Osteoblast (primary cell): ENCODE measurements at regions not wholly inside any gene's neighbourhood (a gene's known extent, or its start where the extent isn't known, plus 50 kb on each side); places are given as distances from the start of the nearest gene placed in this dataset.

ENCODE experiments used
- DNase-seq: peaks from one replicate; pipeline ENCODE4 v3.0.0; 2011; ENCODE audit warnings: low spot score, mixed read lengths; ENCODE audit not compliant: insufficient read length; ENCODE audit errors: missing footprints
- H2AFZ ChIP-seq: 2 replicates; pipeline ENCODE4 v1.6.0; 2011; ENCODE audit warnings: mild to moderate bottlenecking, low read length
- H3K27ac ChIP-seq: 2 replicates; pipeline ENCODE4 v1.5.1; 2011; ENCODE audit warnings: mild to moderate bottlenecking, low read depth, low read length, moderate library complexity
- H3K27me3 ChIP-seq: 2 replicates; pipeline ENCODE4 v1.6.0; 2012; ENCODE audit warnings: mild to moderate bottlenecking, control low read depth, inconsistent platforms, low read length, moderate library complexity; ENCODE audit not compliant: insufficient read depth
- H3K36me3 ChIP-seq: 2 replicates; pipeline ENCODE4 v1.5.1; 2011; ENCODE audit warnings: mild to moderate bottlenecking, low read length, control low read depth, moderate library complexity; ENCODE audit not compliant: insufficient read depth
- H3K4me1 ChIP-seq: 2 replicates; pipeline ENCODE4 v1.5.1; 2011; ENCODE audit warnings: mild to moderate bottlenecking, low read length, control low read depth, moderate library complexity; ENCODE audit not compliant: insufficient read depth
- H3K4me2 ChIP-seq: 2 replicates; pipeline ENCODE4 v1.6.0; 2011; ENCODE audit warnings: mild to moderate bottlenecking, low read length; ENCODE audit not compliant: insufficient read depth
- H3K4me3 ChIP-seq: fragments of 200-600 bp; sonication (generic); 3 replicates; pipeline ENCODE4 v1.5.1; 2012; ENCODE audit warnings: mild to moderate bottlenecking, low read length, inconsistent platforms; ENCODE audit not compliant: insufficient read depth
- H3K79me2 ChIP-seq: 2 replicates; pipeline ENCODE4 v1.6.0; 2012; ENCODE audit warnings: mild to moderate bottlenecking, low read length, control low read depth, inconsistent platforms; ENCODE audit not compliant: insufficient read depth
- H3K9me3 ChIP-seq: 2 replicates; pipeline ENCODE4 v1.5.1; 2011; ENCODE audit warnings: low read depth, low read length, control low read depth
- H4K20me1 ChIP-seq: 2 replicates; pipeline ENCODE4 v1.6.0; 2012; ENCODE audit warnings: mild to moderate bottlenecking, low read length, control low read depth; ENCODE audit not compliant: insufficient read depth
- TF ChIP-seq, protein P1 (sequence below): IDR thresholded peaks from 2 replicates; pipeline ENCODE4 v1.5.1; 2011; ENCODE audit warnings: mild to moderate bottlenecking, low read depth, low read length, moderate library complexity; ENCODE audit errors: extremely low read depth

DNA sequence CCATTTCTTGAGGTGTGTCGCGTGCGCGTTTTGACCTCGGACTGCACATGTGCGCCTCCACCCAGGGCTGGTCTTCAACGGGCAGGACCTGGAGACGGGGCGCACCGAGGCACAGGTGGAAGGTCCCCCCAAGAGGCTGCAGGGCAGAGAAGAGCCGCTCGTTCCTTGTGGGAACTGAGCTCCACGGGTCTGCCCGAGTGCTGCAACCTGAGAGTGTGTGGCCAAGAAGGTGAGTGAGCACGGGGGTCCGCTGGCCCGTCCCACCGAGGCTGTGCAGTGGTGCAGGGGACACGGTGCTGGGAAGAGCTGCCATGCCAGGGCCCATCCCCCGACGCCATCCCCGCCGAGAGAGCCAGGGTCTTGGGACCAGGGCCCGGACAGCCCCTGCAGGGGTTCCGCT is 268.3 kb downstream of the GALR1 start:
- TF ChIP-seq, protein P1, sequence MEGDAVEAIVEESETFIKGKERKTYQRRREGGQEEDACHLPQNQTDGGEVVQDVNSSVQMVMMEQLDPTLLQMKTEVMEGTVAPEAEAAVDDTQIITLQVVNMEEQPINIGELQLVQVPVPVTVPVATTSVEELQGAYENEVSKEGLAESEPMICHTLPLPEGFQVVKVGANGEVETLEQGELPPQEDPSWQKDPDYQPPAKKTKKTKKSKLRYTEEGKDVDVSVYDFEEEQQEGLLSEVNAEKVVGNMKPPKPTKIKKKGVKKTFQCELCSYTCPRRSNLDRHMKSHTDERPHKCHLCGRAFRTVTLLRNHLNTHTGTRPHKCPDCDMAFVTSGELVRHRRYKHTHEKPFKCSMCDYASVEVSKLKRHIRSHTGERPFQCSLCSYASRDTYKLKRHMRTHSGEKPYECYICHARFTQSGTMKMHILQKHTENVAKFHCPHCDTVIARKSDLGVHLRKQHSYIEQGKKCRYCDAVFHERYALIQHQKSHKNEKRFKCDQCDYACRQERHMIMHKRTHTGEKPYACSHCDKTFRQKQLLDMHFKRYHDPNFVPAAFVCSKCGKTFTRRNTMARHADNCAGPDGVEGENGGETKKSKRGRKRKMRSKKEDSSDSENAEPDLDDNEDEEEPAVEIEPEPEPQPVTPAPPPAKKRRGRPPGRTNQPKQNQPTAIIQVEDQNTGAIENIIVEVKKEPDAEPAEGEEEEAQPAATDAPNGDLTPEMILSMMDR, result no peak
- Histone ChIP-seq H2AFZ (no peak overlapping the region), H3K36me3 (no peaks in the 10 kb centered on the region), H3K9me3 (no peaks in the 10 kb centered on the region), H3K4me2 (no peak overlapping the region), H3K79me2 (no peaks in the 10 kb centered on the region), H3K27me3 (no peaks in the 10 kb centered on the region), H4K20me1 (no peaks in the 10 kb centered on the region), H3K4me3 (no peak overlapping the region), H3K4me1 (no peaks in the 10 kb centered on the region), H3K27ac (no peak overlapping the region)
- no peak for DNase-seq

DNA sequence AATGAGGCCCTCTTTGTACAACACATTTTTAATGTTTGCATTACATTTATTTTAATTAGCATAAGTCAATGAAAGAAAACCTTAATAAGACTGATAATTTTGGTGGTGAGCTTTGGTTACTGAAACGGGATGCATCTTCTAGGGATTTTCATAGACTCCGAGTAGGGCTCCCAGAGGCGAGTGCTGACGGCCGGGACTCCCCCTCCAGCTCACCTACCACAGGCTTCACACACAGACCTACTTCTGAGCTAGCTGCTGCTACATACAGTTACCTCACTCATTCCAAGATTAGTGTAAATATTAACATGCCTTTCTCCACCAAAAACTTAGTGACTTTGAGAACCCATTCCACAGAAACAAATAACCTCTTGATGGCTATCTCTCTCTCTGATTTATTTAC is 271.1 kb downstream of the GALR1 start:
- no peak overlapping the region for H3K4me3 ChIP-seq

DNA sequence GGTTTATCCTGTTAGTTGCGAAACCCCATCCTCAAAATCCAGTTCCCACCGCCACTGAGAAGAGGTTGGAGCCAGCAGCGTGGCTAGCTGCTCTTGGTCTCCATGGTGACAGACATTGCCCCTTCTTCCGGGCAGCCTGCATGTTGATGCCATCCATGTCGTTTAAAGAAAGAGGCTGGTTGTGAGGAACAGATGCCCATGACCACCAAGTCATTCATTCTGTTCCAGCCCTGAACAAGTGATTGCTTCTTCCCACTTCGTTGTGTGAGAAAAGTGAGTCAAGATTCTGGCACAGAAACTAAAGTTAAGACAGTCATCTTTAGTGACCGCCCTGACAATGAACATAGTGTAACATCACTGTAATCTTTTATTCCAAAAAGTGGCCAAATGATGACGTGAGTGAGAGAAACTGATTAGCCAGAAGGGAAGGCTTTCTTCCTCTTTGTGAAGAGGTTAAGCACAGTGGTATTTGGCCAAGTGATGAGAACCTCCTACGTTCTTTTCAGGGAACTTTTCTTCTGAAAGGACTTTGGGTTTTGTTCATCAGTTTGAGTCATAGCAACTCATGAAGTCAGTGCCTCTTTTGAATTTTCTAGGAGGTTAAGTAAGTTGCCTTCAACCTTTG is 272.5 kb downstream of the GALR1 start:
- Histone ChIP-seq H3K27me3 (no peaks in the 10 kb centered on the region), H3K36me3 (no peaks in the 10 kb centered on the region), H3K27ac (no peak overlapping the region), H3K79me2 (no peaks in the 10 kb centered on the region), H2AFZ (no peak overlapping the region), H3K4me2 (no peak overlapping the region), H3K9me3 (peaks cover 6% of the 10 kb centered on the region), H3K4me1 (no peaks in the 10 kb centered on the region), H4K20me1 (no peaks in the 10 kb centered on the region), H3K4me3 (no peak overlapping the region)
- TF ChIP-seq, protein P1, result no peak
- DNase-seq, result no peak

More for the DNA sequence above, 271.1 kb downstream of the GALR1 start:
- Histone ChIP-seq H3K4me2 (no peak overlapping the region), H3K36me3 (no peaks in the 10 kb centered on the region), H2AFZ (no peak overlapping the region), H3K9me3 (no peaks in the 10 kb centered on the region), H4K20me1 (no peaks in the 10 kb centered on the region), H3K4me1 (no peaks in the 10 kb centered on the region), H3K79me2 (no peaks in the 10 kb centered on the region), H3K27me3 (no peaks in the 10 kb centered on the region), H3K27ac (no peak overlapping the region)
- DNase-seq, result no peak
- TF ChIP-seq, protein P1, result no peak

DNA sequence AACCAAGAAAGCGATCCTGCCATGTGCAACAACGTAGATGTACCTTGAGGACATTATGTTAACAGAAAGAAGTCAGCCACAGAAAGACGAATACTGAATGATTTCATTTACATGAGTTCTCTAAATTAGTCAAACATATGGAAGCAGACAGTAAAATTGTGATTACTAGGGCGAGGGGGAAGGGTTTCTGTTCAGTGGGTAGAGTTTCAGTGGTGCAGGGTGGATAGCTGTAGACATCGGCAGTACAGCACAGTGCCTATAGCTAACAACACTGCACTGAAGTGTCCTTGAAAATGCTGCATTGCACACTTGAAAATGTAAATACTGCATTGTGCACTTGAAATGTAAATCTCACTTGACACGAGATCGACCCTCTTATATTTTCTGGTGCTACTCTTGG is 275.3 kb downstream of the GALR1 start:
- H3K27ac ChIP-seq, result no peak overlapping the region
- no peaks in the 10 kb centered on the region for H3K36me3 ChIP-seq
- DNase-seq, result no peak
- H3K4me3 ChIP-seq, result no peak overlapping the region
- TF ChIP-seq, protein P1, result no peak
- H3K4me1 ChIP-seq, result no peaks in the 10 kb centered on the region
- no peak overlapping the region for H3K4me2 ChIP-seq
- no peaks in the 10 kb centered on the region for H4K20me1 ChIP-seq
- no peak overlapping the region for H2AFZ ChIP-seq
- H3K27me3 ChIP-seq, result no peaks in the 10 kb centered on the region
- peaks cover 9% of the 10 kb centered on the region for H3K9me3 ChIP-seq
- H3K79me2 ChIP-seq, result no peaks in the 10 kb centered on the region
